ENCODE measurements at regions not wholly inside any gene's neighbourhood (a gene's known extent, or its start where the extent isn't known, plus 50 kb on each side); places are given as distances from the start of the nearest gene placed in this dataset.

DNA sequence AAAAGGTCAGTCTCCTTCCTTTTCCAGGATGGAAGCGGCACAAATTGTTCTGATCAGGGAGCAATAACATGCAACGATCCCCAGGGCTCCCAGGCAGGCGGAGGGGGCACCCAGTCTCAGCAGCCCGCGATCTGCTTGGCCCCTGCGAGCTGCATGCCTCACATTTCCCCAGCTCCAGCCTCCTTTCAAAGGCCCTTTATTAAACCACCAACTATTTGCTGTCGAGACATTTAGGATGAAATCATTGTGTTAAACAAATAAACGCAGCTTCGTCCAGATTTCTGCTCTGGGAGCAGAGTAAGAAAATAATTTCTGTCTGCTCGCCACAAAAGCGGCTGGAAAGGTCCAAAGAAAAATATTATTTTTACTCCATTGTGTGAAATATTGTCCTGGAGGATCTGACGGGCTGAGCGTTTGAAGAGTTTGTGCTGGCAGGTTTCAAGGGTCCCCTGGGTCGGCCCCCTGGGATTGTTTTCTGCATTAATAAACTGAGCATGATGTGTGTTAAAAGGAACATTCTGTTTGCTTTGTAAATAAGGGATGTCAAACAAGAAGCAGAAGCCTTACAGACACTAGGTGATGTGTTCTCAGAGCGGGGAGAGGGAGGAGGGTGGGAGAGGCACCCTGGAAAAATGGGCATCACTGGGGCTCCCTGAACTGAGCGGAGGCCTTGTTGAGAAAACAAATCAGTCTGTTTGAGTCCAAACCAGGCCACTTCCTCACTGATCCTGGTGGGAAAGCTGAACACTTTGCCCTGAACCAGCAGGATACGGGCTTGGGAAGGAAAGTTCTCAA lies 110.1 kb downstream of the FOXD1 start:
- peak; percentile 42 for DNase-seq

DNA sequence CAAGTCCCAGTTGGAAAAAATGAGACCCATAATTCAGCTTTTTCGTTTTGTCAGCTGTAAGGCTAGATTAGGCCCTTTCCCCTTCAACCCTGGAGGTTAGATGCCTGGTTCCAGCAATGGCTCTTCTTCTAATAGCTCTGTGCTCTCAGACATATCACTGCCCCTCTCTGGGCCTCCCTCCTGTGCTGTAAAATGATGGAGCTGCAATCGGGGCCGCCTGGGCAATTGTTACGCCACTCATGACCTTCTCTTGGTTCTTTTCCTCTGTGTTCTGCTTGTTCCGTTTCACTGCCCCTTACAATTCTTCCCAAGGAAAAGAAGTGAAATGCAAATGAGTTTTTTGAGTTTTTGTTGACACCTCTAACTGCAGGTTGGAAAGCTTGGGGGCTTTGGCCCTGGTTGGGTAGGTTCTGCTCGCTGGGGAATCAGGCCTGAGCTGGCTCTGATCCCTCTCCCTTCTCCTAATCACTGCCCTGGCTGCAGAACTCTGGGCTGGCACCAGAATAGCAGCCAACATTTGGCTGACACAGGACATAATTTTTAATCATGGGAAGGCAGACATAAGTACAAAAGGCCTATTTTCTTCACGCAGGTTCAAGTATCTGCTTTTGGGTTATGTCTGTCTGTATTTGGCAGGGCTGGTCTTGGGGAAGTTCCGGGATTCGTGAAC lies 110.9 kb downstream of the FOXD1 start:
- no peak for DNase-seq

DNA sequence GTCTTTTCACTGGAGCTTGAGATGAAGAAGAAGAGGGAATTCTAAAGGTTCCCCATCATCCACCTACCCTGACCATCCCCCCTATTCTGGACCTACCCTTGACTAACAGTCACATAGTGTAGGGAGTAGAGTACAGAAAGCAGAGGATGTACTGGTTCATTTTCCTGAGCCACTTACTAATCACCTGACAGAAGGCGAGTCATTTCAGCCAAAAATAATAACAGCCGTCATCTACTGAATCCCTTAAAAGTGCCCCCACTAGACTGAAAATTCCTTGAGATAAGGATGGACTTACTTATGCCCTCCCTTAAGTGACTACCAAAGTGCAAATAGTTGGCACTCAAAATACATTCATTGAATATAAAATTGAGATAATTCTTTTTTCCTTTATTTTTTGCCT lies 112.2 kb downstream of the FOXD1 start:
- no peak for DNase-seq

DNA sequence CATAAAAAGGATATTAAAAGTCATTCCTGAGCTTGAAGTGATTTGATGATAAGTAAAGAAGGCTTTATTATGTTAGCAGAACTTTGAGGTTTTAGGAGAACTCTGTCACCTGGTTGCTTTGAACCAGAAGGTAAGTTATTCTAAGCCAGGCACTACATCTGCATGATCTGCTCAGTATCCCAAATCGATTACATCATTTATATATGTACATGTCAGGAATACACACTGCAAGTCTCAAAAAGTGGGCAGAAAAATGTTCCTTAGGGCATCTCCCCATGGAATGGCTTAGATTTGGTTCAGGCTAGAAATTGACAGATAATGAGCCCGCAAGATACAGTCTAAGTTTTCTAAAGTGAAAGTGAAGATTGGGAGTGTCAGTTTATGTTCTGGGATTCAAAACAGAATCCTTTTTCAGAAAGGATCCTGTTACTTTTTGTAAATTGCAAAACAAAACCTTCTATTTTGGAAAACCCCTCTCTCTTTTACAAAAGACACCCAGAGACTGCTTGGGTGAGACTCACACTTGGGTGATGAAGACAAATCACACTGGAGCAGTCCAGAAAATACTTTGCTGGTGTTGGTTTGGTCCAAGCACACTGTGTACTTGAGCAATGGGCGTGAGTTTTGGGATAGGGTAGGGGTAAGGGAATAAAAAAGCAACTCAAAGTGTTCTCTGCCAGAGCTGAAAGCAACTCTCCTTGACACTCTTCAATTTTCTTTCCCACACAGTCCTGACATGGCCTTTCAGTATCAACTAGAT lies 114.5 kb downstream of the FOXD1 start:
- no peak for DNase-seq

DNA sequence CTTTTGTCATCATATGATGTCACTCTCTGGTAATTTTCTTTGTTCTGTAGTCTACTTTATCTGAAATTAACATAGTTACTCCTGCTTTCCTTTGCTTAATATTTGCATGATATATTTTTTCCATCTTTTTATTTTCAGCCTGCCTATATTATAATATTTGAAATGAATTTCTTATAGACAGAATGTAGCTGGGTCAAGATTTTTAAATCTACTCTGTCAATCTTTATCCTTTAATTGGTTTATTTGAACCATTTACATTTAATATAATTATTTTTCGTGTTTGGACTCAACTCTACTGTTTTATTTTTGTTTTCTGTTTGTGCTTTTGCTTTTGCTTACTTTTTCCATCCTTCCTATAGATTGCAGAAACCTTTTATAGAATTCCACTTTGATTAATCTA lies 118.0 kb downstream of the FOXD1 start:
- no peak for DNase-seq

DNA sequence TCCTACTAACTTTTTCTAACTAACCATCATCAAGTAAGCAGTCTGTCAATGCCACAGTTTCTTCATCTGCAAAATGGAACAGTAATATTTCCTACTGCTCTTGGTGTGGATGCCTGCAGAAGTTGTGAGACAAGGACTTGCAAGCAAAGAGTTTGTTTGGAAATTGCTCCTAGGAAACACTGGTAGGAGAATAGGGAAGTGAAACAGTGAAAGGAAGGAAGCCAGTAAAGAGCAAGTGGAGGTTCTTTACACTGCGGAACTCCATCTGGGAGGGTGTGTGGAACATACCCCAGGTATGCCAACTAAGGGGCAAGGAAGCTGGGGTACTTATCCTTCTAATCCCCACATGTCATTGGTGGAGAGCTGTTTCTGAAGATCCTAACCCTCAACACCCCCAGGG lies 119.9 kb downstream of the FOXD1 start:
- no peak for DNase-seq

DNA sequence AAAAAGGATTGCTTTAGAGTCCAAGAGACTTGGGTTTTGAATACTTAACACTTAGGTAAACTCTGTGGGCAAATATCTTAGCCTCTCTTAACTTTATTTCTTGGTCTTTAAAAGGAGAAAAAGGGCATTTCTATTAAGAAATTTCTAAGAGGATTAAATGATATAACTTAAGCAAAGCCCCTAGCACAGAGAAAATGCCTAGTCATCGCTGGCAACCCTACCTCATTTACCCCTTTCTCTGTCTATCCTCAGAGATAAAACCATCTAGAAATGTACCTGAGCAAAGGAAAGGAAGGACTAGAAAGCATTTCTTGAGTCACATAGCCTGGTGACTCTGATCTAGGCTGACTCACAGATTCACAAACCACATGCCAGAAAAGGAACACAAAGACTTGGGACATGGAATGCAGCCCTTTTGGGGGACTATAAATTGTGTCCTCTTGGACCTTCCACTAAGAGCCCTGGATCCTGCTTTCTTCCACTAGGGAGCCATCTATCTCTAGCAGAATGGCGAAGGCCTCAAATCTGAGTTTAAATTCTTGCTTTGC lies 120.6 kb downstream of the FOXD1 start:
- no peak for DNase-seq

DNA sequence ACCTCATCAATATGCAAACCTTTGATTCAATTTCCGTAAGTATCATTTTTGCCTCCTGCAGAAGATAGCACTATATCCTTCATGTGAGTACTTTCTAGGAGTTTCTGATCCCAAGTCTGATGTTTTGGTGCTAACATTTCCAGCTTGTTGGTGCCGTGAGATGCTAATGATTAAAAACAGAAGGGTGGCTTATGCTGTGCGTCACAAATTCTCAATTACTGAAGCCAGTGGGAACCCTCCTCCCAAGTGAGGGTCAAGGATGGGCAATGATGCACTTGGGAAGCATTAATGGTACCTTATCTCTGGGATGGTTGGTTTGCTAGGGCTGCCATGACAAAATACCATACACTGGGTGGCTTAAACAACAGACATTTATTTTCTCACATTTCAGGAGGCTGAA lies 123.0 kb downstream of the FOXD1 start:
- no peak for DNase-seq

DNA sequence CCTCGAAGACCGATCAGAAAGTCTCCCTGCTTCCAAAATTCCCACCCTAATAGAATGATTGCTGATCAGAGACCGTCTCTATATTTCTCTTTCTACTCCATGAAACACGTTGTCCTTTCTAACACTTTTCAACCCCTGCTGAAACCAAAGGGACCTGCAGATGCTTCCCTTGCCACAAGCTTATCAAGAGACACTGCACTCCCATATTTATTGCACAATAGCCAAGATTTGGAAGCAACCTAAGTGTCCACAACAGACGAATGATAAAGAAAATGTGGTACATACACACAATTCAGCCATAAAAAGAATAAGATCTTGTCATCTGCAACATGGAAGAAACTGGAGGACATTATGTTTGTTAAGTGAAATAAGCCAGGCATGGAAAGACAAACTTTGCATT lies 125.1 kb downstream of the FOXD1 start:
- DNase-seq: no peak

DNA sequence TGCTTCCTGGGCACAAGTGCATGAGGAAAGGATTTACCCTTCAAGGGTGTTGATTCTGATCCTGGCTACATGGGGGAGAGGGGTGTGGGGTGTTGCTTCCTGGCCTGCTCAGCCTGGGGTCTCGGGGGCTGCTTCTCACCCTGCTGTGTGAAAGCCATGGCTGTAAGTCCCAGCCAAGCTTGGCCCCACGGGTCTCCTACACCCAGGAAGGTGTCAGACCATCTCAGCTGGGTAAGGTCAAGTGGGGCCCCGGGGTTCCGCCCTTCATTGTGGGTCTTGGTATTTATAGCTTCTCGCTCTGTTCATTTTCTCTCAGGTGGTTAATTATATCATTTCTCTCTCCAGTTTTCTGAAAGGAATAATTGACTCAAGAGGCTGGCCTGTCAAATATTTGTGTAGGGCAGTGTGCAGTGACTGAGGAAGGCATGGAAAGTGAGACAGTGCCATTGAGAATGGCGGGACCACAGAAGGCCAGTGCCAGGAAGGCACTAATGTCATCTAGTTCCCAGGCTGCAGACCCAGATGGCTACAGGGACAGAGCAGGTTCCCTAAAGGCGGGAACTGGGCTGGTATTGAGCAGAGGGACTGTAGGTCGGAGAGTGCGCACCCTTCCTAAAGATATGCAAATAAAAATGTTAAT lies 126.0 kb downstream of the FOXD1 start:
- no peak for DNase-seq

DNA sequence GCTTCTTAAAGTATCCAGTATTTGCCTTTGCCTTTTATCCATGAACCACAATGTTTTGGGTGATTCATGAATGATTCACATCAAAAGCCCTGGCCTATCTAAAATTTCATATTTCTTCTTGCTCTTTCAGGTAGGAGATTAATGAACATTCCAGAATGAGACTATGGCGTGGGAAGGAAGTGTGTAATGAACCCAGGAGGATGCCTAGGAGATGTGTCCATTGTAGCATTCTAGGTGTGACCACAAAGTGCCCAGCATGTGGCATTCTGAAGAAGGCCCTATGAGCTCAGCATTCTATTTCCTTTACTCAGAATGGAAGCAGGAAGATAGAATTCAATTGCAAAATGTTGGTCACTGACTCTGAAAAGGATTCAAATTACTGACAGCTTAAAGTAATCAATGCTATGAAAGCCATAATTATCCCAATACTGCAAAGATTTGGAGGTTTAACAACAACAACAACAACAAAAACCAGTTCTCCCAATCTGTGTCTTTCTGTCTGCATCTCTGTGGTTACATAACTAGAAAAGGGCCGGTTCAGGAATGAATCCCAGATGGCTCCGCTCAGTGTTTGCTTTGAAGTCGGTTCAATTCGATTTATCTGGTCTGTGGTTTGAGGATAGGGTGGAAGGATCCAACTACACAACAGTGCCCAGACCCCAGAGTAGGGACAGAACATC lies 126.7 kb downstream of the FOXD1 start:
- DNase-seq: peak; percentile 2

DNA sequence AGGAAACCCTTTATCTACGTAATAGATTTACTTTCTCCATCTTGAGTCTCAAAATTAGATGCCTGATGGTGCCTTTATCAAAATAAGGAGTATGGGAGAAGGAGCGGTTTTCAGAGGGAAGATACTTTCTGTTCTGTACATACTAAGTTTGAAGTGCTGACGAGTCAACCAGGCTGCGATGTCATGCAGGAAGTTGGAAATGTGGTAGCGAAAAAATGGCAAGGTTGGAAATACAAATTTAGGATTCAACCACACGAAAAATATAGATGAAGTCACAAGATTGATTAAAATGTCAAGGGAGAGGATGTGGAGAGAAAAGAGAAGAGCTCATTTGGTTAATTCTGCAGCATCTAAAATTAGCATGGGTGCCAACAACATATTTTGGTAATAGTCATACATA lies 129.5 kb downstream of the FOXD1 start:
- DNase-seq: no peak

DNA sequence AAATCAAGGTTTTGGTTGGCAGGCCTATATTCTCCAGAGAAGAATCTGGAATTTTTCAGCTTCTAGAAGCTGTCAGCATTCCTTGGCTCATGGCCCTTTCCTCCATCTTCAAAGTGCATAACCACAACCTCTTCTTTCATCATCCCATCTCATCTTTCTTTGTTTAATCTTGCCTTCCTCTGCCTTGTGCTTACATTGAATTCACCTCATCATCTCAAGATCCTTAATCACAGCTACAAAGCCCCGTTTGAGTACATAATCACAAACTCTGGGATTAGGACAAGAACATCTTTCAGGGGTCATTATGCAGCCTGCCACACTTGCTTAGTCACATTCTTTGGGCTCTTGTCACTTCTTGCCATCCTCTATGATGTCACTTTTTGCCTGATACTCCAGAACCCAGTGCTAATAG lies 130.3 kb downstream of the FOXD1 start:
- no peak for DNase-seq

DNA sequence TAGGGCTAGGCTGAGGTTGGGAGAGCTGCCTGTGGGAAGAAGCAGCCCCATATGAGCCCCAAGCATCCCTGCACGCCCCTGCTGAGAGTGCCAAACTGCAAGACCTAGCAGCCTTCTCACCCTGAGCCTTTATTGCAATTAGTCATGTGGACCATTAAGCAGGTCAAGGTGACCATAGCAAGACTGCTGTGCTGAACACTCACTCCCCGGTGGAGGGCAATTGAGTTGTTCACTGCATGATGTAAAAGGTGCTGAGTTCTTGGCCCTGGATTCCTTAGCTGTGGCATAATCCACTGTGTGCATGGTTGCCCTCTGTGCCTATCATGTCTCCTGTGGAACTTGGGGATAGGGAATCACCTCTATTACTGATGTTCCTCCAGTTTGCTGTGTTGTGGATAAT lies 131.1 kb downstream of the FOXD1 start:
- no peak for DNase-seq

DNA sequence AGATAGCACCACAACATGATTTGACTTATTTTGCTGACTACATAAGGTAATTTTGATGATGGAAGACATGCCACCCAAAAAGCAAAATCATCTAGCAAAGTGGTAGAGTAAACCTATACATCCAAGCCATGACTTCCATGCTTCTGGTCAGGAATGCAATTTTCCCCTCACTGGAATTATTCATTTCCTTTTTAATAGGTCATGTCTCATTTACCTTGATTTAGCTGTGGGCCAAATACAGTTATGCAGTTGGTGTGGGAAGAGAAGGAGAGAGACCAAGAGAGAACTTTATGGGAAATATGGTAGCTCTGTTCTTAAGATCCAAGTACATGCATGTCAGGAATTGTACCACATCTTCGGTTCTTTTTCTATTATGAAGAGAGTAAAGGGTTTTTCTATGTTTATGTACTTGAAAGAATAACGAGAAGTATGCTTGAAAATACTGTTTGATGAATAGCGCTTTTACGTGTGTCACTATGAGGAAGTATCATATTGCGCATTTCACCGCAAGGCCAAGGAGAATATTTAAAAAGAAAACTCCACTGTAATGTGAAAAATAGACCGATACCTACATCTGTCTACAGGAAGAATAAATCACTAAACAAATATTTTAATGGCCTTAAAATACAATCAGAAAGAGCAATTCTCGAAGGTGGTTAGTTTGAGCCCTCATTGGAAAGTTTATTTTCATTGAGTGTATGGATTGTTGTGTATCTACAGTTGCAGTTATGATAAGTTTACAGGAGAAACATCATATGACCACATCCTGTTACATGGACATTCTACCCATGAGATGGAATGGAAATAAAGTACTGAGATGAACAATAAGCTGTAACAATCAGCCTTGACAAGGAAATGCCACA lies 134.0 kb downstream of the FOXD1 start:
- DNase-seq: no peak

DNA sequence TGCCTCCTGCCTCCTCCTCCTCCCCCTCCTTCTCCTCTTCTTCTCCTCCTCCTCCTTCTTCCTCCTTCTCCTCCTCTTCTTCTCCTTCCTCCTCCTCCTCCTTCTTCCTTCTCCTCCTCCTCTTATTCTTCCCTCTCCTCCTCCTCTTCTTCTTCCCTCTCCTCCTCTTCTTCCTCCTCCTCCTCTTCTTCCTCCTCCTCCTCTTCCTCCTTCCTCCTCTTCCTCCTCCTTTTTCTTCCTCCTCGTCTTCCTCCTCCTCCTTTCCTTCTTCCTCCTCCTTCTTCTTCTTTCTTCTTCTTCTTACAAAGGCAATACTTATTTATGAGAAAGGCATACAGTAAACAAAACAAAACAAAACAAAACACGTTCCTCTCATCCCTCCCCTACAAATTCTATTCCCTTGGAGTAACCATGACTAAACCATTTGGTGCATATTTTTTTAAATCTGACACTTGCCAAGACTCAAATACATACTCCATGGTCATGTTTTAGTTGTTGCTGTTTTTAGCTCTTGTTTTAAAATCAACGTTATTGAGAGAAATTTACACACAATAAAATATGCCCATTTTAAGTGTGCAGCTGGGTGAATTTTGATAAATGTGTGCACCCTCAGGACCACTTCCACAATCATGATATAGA lies 135.6 kb downstream of the FOXD1 start:
- no peak for DNase-seq

DNA sequence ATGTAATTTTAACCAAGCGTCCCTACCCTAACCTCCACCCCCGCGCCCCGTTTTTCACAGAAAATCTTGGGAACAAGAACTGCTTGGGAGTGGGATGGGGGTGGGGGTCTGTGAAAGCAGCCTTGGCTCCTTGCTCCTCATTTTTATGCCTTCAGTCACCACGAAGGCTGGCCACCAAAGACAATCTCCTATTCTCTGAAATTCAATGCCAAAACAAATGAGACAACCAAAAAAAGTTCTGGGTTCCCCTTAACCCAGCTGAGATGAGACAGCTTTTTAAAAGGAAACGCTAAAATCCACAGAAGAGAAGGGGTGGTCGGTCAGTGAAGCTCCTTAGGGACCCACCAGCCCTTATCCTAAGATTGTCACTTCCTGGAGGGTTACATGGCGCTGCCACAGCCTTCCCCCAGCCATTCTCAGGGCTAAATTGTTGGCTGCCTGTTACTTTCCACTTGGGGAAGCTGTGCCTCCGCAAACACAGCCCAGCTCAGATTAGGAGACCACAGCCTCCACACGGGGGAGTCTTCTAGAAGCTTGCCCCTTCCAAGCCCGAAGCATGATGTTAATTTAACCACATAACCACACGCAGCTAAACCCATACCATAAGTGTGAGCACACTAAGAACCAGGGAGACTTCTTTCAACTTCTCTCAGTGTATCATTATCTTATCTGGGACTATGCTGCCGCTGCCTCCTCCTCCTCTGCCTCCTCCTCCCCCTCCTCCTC lies 136.3 kb downstream of the FOXD1 start:
- DNase-seq: no peak

DNA sequence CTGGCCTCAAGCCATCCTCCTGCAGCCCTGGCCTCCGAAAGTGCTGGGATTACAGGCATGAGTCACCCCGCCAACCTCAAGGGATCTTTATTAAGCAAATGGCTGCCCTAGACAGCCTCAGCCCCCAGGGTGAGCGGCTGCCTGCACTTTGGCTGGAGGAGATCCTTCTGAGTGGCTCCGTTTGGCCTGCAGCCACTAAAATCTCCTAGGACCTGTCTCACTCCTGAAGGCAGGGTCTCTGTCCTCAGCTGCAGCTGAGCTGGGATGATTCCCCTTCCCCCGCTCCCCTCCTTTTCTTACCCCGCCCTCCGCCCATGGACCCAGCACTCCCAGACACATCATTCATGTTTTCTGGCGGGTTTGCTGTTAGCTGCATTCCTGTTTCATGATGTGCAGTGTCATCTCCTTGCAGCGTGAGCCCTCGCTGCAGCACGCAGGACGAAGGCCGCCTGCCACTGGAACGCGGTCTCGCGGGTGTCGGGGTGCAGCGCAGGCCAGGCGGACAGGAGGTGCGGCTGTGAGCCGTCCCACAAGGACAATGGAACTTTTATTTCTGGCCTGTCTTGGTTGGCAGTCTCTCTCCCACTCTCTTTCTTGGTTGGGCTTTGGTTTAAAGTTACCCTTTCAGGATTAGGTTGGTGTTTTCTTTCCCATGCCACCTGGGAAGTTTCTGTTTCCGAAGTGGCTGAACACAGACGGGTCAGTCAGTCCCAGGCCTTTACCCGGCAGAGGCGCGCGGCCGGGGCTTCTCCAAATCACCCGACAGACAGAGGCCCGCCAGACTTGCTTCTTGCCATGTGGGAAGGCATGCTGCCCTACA lies 137.1 kb downstream of the FOXD1 start:
- DNase-seq: no peak

DNA sequence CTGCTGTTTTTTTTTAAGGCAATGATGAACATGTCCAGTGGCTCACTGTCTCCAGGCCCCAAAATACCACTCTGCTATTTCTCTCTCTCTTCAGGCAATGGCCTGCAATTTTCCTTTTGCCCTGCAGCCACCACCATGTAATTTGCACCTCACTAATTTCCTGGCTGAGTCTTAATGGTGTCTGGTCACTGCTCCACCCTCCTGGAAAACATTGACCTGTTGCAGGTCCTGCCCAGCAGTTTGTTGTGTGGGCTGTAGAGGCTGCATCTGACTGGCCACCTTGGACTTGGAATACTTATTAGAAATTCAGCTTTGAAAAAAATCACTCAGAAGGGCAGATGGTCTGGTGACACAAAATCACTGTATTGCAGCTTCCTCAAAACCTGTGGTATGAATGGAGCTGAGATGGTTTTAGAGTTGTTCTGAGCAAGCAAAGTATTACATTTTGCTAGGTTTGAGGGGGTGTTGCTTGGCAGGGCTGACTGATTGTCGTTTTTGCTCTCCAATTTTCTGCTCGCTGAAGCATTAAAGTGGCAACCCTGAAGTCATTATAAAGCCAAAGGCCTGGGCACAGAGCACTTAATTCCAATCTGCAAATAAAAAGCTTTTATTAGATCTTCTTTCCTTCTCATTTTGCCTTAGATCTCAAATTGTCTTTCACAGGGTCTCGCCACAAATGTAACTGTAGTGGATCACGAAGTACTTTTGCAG lies 134.8 kb downstream of the TMEM174 start:
- DNase-seq: peak; percentile 29

Data from NCI-H2171 treated with DMSO at 0.1 percent for 48 hours (cell line).